Aorta (tissue), 5 donors: ENCODE measurements at regions not wholly inside any gene's neighbourhood (a gene's known extent, or its start where the extent isn't known, plus 50 kb on each side); places are given as distances from the start of the nearest gene placed in this dataset.
"Not testable (repeated sequence)": the region's sequence is repeated elsewhere in the genome, so short reads cannot be mapped to it uniquely, and the experiment has no call there.

ENCODE experiments used
- ATAC-seq: fragments of 200-7000 bp; cut with Tn5 transposase; one replicate; pipeline ENCODE4 v1.9.1; 2022; ENCODE audit warnings: moderate library complexity; ENCODE audit not compliant: low FRiP score
- DNase-seq, 2 donors: peaks; one replicate each; pipeline ENCODE4 v3.0.0-alpha.2; 2020
- H3K27ac ChIP-seq, 2 donors: one replicate each; pipeline ENCODE4 v1.5.1; 2013; ENCODE audit warnings: low read length in 2 of 2, mild to moderate bottlenecking in 2 of 2, moderate library complexity in 2 of 2, control low read depth in 1 of 2, inconsistent platforms in 1 of 2, low read depth in 1 of 2
- H3K27me3 ChIP-seq, 2 donors: one replicate each; pipeline ENCODE4 v1.6.1; 2013; ENCODE audit warnings: control low read depth in 1 of 2, low read length in 1 of 2, mild to moderate bottlenecking in 1 of 2, moderate library complexity in 1 of 2; ENCODE audit not compliant: insufficient read depth in 2 of 2, control insufficient read depth in 1 of 2
- H3K36me3 ChIP-seq, 2 donors: one replicate each; pipeline ENCODE4 v1.6.1; 2013; ENCODE audit warnings: control low read depth in 1 of 2, low read length in 1 of 2, mild to moderate bottlenecking in 1 of 2; ENCODE audit not compliant: insufficient read depth in 2 of 2, control insufficient read depth in 1 of 2
- H3K4me1 ChIP-seq, 2 donors: one replicate each; pipeline ENCODE4 v1.6.1; 2013; ENCODE audit warnings: low read length in 2 of 2, control low read depth in 1 of 2, mild to moderate bottlenecking in 1 of 2, moderate library complexity in 1 of 2; ENCODE audit not compliant: insufficient read depth in 2 of 2, control insufficient read depth in 1 of 2
- H3K4me3 ChIP-seq, 2 donors: one replicate each; pipeline ENCODE4 v1.5.1; 2013; ENCODE audit warnings: low read length in 2 of 2, control low read depth in 1 of 2, mild to moderate bottlenecking in 1 of 2
- H3K9me3 ChIP-seq: one replicate; pipeline ENCODE4 v1.6.1; 2013; ENCODE audit warnings: mild to moderate bottlenecking, low read length; ENCODE audit not compliant: control insufficient read depth
- WGBS, 2 donors: extraction: QIAGEN DNeasy Blood & Tissue Kit; methylation state at CpG; one replicate each; pipeline ENCODE4 v1.1.7; 2013; 5-methylcytosine and 5-hydroxymethylcytosine counted together
- intact Hi-C, 2 donors: fragments of 100-400 bp; cut with DNase I; formaldehyde crosslinking; loops; one replicate each; pipeline versions ENCODE4 v1.14.2 to v1.15.0; 2022
- donor health status: healthy with polysubstance abuse.
- donor health status: Bipolar disorder and iron deficiency.
- donor health status: DM: no; HTN: no; CAD: no.
- donor health status: DM: no; HTN: no; CAD: no.
- donor health status: DM: yes; HTN: yes; CAD: no.

DNA sequence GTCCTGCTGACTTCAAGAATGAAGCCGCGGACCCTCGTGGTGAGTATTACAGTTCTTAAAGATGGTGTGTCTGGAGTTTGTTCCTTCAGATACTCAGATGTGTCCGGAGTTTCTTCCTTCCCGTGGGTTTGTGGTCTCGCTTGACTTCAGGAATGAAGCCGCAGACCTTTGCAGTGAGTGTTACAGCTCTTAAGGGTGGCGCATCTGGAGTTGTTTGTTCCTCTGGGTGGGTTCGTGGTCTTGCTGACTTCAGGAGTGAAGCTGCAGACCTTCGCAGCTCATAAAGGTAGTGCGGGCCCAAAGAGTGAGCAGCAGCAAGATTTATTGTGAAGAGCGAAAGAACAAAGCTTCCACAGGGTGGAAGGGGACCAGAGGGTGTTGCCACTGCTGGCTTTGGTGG lies 170.2 kb downstream of the C12orf75 start:
- ATAC-seq, H3K4me1 ChIP-seq: not testable (repeated sequence)

GRCh38 chr12:105502426-105502930 lies 172.0 kb downstream of the C12orf75 start:
- ATAC-seq (no peak), DNase-seq (no peak)
- Histone ChIP-seq H3K9me3 (no peaks in the 10 kb centered on the region), H3K4me3 (no peak overlapping the region), H3K27me3 (no peaks in the 10 kb centered on the region), H3K4me1 (no peaks in the 10 kb centered on the region), H3K27ac (no peak overlapping the region), H3K36me3 (no peaks in the 10 kb centered on the region)
- intact Hi-C loops: no loop called here
- WGBS, 2 donors: 82 to 85% methylated on average over 4 of the region's 4 CpGs

More for the DNA sequence above, 170.2 kb downstream of the C12orf75 start:
- intact Hi-C loops, H3K36me3 ChIP-seq, H3K27ac ChIP-seq, H3K4me3 ChIP-seq, H3K27me3 ChIP-seq, H3K9me3 ChIP-seq, DNase-seq: not testable (repeated sequence)
- 95 to 96% methylated on average over 12 of the region's 12 CpGs for WGBS, 2 donors

DNA sequence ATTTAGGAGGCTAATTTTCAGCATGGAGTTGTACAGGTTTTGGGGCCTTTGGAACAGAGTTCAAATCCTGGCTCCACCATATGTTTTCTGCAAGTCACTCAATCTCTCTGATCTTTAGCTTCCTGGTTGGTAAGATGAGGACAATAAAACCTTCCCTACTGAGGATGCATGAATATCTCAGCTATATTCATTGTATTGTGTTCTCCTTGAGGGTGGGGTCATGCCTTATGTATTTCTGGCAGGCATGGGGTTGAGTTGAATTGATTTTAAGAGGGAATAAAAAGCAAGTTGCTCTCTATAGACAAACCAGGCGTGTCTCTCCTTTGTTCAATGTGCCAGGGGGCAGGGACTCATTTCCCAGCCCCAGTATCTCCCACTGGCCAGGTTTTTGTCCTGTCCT lies 173.1 kb downstream of the C12orf75 start:
- intact Hi-C loops: no loop called here
- Histone ChIP-seq H3K27me3 (no peaks in the 10 kb centered on the region), H3K27ac (no peak overlapping the region), H3K36me3 (no peaks in the 10 kb centered on the region), H3K9me3 (no peaks in the 10 kb centered on the region), H3K4me1 (no peaks in the 10 kb centered on the region), H3K4me3 (no peak overlapping the region)
- WGBS, 2 donors: 89 to 100% methylated on average over 1 of the region's 1 CpG
- ATAC-seq (no peak), DNase-seq (no peak)

DNA sequence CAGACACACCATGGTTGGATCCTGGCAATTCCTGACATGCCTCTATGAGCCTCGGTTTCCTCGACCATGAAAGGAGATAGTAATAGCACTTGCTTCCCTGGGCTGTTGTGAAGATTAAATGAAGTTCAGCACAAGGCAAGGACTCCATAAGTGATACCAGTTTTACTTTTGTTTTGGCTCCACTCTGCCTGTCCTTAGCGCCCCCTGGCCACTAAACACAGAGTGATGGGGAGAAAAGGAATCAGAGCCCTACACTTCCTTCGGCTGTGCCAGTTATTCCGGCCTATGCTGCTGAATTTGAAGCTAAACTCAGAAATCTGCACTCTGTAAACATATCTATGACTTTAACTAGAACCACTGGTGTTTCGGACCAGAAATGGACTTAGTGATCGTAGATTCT lies 173.8 kb downstream of the C12orf75 start:
- 94 to 98% methylated on average over 7 of the region's 7 CpGs for WGBS, 2 donors
- Histone ChIP-seq H3K27ac (no peak overlapping the region), H3K36me3 (no peaks in the 10 kb centered on the region), H3K27me3 (no peaks in the 10 kb centered on the region), H3K9me3 (no peaks in the 10 kb centered on the region), H3K4me3 (no peak overlapping the region), H3K4me1 (no peaks in the 10 kb centered on the region)
- intact Hi-C loops: no loop called here
- ATAC-seq (no peak), DNase-seq (no peak)

- H3K9me3 ChIP-seq: no peaks in the 10 kb centered on the region
- peaks cover 0 to 6% of the 10 kb centered on the region in 2 donors for H3K4me1 ChIP-seq
- WGBS, 2 donors: 89 to 99% methylated on average over 1 of the region's 1 CpG
- no peak overlapping the region for H3K4me3 ChIP-seq
- intact Hi-C loops: no loop called here
- DNase-seq (no peak), ATAC-seq (no peak)
- H3K36me3 ChIP-seq: no peaks in the 10 kb centered on the region
- no peaks in the 10 kb centered on the region for H3K27me3 ChIP-seq
- no peak overlapping the region for H3K27ac ChIP-seq
Measured at GRCh38 chr12:105506678-105507310, 176.3 kb downstream of the C12orf75 start.

- Histone ChIP-seq H3K36me3 (no peaks in the 10 kb centered on the region), H3K9me3 (no peaks in the 10 kb centered on the region), H3K27me3 (no peaks in the 10 kb centered on the region), H3K27ac (no peak overlapping the region), H3K4me1 (peaks cover 0 to 6% of the 10 kb centered on the region in 2 donors), H3K4me3 (no peak overlapping the region)
- DNase-seq (no peak), ATAC-seq (no peak)
- intact Hi-C loops: no loop called here
- 75 to 76% methylated on average over 10 of the region's 10 CpGs for WGBS, 2 donors
Measured at GRCh38 chr12:105507311-105508038, 177.0 kb downstream of the C12orf75 start.

DNA sequence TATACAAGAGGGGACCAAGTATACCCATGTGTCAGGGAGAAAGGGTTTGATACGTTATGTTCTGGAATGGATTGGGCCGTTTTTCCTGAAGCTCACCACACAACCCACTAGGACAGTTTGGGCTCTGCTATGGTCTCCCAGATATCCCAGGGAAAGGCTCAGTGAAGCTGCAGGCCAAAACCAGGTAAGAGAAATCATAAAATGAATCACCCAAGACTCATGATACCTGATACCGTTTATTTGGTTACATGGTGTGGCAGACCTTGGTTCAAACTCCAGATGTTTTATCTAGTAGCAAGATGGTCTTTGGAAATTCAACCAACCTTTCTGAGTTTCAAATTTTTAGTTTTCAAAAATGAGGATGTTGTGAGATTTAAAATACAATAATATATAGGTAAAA lies 177.6 kb downstream of the C12orf75 start:
- H3K27ac ChIP-seq: no peak overlapping the region
- WGBS, 2 donors: 90 to 95% methylated on average over 3 of the region's 3 CpGs
- no peak overlapping the region for H3K4me3 ChIP-seq
- H3K4me1 ChIP-seq: peaks cover 0 to 6% of the 10 kb centered on the region in 2 donors
- DNase-seq (no peak), ATAC-seq (no peak)
- no peaks in the 10 kb centered on the region for H3K9me3 ChIP-seq
- intact Hi-C loops: no loop called here
- no peaks in the 10 kb centered on the region for H3K36me3 ChIP-seq
- H3K27me3 ChIP-seq: no peaks in the 10 kb centered on the region

DNA sequence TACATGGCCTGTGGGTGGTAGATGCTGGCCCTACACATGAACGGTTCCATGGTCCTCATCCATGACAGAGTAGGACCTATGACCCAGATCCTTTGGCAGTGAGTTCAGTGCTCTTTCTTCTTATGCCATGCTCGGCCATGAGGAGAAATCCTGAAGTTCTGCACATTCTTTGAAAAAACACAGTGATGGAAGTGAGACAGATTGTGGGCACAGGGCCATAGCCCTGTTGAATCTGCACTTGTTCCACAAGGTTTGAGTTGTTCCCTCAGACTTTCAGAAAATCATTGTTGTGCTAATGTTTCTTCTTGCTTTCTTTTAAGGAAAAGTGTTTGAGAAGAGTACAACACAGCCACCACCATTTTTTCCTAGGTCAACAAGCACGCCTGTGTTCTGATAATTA lies 180.0 kb downstream of the C12orf75 start:
- Histone ChIP-seq H3K27ac (no peak overlapping the region), H3K36me3 (no peaks in the 10 kb centered on the region), H3K4me3 (no peak overlapping the region), H3K27me3 (no peaks in the 10 kb centered on the region), H3K9me3 (no peaks in the 10 kb centered on the region), H3K4me1 (peaks cover 0 to 6% of the 10 kb centered on the region in 2 donors)
- DNase-seq (no peak), ATAC-seq (no peak)
- WGBS, 2 donors: 53 to 54% methylated on average over 3 of the region's 3 CpGs
- intact Hi-C loops: no loop called here

DNA sequence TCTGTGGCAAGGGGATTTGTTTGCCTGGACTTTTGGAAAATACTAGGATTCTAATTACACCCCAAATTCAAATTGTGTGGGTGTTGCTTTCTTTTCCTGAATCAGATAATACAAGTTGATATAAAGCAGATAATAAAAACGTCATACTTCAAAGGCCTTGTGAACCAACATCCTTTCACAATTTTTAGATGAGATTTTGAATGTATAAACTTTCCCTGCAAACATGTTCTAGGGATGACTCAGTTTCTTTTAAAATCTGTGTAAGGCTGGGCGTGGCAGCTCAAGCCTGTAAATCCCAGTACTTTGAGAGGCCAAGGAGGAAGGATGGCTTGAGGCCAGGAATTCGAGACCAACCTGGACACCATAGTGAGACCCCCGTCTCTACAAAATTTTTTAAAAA lies 182.4 kb downstream of the C12orf75 start:
- H3K4me3 ChIP-seq, H3K4me1 ChIP-seq, H3K9me3 ChIP-seq, H3K27me3 ChIP-seq, intact Hi-C loops, H3K27ac ChIP-seq, ATAC-seq, H3K36me3 ChIP-seq, DNase-seq: not testable (repeated sequence)
- 79 to 87% methylated on average over 4 of the region's 4 CpGs for WGBS, 2 donors
